Coronary artery (tissue), 2 donors: ENCODE measurements at regions not wholly inside any gene's neighbourhood (a gene's known extent, or its start where the extent isn't known, plus 50 kb on each side); places are given as distances from the start of the nearest gene placed in this dataset.

Experiments used
- DNase-seq: peaks from one replicate; pipeline ENCODE4 v3.0.0-alpha.2; 2017; ENCODE audit warnings: low spot score
- H3K27ac ChIP-seq, 2 donors: fragments of 200-600 bp; sonication (generic); one replicate each; pipeline ENCODE4 v1.5.1; 2016 to 2019
- H3K4me3 ChIP-seq: fragments of 200-600 bp; sonication (generic); 2 replicates; pipeline ENCODE4 v1.5.1; 2016; ENCODE audit warnings: mild to moderate bottlenecking, moderate library complexity
- TF ChIP-seq, protein P1 (sequence below): fragments of 200-600 bp; sonication (generic); IDR thresholded peaks from one replicate; pipeline ENCODE4 v1.5.1; 2019; ENCODE audit warnings: antibody characterized with exemption

DNA sequence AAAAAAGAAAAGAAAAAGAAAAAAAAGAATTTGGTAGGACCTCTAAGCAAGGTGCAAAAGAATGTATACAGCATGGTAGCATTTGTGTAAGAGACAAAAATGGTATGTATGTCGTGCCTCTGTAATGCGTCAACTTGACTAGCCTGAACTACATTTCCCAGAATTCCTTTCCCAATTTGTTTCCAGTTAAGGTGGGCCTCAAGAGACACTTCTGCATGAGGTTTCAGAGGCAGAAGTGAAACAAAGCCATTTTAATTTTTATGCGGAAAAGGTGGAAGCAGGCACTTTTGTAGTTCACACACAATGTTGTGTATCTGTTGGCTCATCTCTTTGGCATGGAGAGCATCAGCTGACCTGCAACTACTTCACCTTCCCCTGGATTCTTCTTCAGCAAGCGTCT is 56.5 kb upstream of the PAPOLG start:
- no peak overlapping the region for H3K4me3 ChIP-seq
- TF ChIP-seq, protein P1, sequence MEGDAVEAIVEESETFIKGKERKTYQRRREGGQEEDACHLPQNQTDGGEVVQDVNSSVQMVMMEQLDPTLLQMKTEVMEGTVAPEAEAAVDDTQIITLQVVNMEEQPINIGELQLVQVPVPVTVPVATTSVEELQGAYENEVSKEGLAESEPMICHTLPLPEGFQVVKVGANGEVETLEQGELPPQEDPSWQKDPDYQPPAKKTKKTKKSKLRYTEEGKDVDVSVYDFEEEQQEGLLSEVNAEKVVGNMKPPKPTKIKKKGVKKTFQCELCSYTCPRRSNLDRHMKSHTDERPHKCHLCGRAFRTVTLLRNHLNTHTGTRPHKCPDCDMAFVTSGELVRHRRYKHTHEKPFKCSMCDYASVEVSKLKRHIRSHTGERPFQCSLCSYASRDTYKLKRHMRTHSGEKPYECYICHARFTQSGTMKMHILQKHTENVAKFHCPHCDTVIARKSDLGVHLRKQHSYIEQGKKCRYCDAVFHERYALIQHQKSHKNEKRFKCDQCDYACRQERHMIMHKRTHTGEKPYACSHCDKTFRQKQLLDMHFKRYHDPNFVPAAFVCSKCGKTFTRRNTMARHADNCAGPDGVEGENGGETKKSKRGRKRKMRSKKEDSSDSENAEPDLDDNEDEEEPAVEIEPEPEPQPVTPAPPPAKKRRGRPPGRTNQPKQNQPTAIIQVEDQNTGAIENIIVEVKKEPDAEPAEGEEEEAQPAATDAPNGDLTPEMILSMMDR: no peak
- no peak overlapping the region for H3K27ac ChIP-seq
- no peak for DNase-seq

DNA sequence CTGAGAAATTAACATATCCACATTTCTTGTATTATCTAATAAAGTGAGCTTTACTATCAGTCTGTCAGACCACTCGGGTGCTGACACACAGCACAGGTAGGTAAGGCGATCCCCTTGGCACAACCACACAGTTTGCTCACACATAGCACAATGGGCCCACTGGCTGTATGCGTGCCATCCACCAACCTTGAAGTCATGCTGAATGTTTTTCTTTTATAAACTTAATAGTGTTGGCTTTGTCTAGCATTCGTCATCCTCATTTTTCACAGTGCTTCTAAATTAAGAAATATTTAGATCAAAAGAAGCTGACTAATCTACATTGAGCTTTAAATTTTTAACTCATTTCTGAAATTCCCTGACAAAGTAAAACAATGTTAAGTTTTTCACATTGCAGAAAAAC is 50.0 kb upstream of the PAPOLG start:
- no peak for DNase-seq
- TF ChIP-seq, protein P1: no peak
- no peak overlapping the region for H3K27ac ChIP-seq
- H3K4me3 ChIP-seq: no peak overlapping the region
